ENCODE measurements at regions not wholly inside any gene's neighbourhood (a gene's known extent, or its start where the extent isn't known, plus 50 kb on each side); places are given as distances from the start of the nearest gene placed in this dataset.
"Not testable (repeated sequence)": the region's sequence is repeated elsewhere in the genome, so short reads cannot be mapped to it uniquely, and the experiment has no call there.

DNA sequence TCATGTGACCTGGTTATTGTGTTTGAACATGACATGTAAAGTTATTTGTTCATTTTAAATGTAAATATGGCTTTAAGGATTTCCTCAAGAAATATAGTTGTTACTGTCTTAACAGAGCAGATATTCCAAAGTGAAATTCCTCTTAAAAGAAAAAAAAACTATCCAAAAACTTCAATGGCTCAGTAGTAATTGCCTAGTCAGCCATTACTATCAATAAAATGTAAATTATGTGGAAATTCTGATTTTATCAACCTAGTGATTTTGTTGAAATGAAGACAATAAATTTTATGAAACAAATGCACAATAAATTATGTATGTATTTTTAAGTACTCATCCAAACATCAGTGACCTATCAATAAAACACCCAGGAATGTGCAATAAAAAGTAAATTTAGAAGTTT, 463.3 kb downstream of the TENT5A start:
- TF ChIP-seq, protein P1, sequence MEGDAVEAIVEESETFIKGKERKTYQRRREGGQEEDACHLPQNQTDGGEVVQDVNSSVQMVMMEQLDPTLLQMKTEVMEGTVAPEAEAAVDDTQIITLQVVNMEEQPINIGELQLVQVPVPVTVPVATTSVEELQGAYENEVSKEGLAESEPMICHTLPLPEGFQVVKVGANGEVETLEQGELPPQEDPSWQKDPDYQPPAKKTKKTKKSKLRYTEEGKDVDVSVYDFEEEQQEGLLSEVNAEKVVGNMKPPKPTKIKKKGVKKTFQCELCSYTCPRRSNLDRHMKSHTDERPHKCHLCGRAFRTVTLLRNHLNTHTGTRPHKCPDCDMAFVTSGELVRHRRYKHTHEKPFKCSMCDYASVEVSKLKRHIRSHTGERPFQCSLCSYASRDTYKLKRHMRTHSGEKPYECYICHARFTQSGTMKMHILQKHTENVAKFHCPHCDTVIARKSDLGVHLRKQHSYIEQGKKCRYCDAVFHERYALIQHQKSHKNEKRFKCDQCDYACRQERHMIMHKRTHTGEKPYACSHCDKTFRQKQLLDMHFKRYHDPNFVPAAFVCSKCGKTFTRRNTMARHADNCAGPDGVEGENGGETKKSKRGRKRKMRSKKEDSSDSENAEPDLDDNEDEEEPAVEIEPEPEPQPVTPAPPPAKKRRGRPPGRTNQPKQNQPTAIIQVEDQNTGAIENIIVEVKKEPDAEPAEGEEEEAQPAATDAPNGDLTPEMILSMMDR (IDR thresholded peaks at IDR 0.05), result no peak
- TF ChIP-seq POLR2A (IDR thresholded peaks at IDR 0.05), result no peak
- no peaks in the 10 kb centered on the region for H3K27me3 ChIP-seq
- no peaks in the 10 kb centered on the region for H3K4me1 ChIP-seq
- no peak overlapping the region for H3K27ac ChIP-seq
- no peak for DNase-seq
- intact Hi-C loops (cut with DNase I; ENCODE audit: low total_unique reads), result no loop called here
- no peaks in the 10 kb centered on the region for H3K36me3 ChIP-seq (ENCODE audit: low read depth, missing control alignments)
- no peaks in the 10 kb centered on the region for H3K9me3 ChIP-seq
- H3K4me3 ChIP-seq, result no peak overlapping the region

DNA sequence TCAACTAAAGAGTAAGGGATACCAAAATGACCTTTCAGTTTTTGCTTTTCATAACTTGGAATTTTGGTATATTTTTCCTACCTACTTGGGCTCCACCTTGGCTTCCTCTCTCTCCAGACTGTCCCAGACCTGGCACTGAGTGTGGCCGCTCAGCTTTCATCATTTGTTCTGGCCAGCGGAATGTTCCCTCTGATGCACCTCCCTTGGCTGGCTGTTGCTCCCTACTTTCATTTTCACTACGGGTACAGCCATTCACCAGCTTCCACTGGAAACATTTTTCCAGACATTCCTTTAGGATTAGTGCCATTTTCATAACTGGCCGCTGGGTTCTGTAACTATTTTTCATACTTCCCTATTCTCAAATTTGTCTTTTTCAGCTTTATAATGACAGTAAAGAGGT, 487.4 kb downstream of the TENT5A start:
- H3K4me3 ChIP-seq, result no peak overlapping the region
- WGBS, 2 donors, result 47 to 51% methylated on average over 4 of the region's 4 CpGs
- H3K4me1 ChIP-seq, result no peaks in the 10 kb centered on the region
- intact Hi-C loops (cut with DNase I; ENCODE audit: low total_unique reads), result no loop called here
- no peaks in the 10 kb centered on the region for H3K36me3 ChIP-seq (ENCODE audit: low read depth, missing control alignments)
- H3K27me3 ChIP-seq, result no peaks in the 10 kb centered on the region
- no peaks in the 10 kb centered on the region for H3K9me3 ChIP-seq
- H3K27ac ChIP-seq, result no peak overlapping the region
- TF ChIP-seq, protein P1 (IDR thresholded peaks at IDR 0.05), result no peak
- no peak for TF ChIP-seq POLR2A (IDR thresholded peaks at IDR 0.05)
- DNase-seq, result no peak

DNA sequence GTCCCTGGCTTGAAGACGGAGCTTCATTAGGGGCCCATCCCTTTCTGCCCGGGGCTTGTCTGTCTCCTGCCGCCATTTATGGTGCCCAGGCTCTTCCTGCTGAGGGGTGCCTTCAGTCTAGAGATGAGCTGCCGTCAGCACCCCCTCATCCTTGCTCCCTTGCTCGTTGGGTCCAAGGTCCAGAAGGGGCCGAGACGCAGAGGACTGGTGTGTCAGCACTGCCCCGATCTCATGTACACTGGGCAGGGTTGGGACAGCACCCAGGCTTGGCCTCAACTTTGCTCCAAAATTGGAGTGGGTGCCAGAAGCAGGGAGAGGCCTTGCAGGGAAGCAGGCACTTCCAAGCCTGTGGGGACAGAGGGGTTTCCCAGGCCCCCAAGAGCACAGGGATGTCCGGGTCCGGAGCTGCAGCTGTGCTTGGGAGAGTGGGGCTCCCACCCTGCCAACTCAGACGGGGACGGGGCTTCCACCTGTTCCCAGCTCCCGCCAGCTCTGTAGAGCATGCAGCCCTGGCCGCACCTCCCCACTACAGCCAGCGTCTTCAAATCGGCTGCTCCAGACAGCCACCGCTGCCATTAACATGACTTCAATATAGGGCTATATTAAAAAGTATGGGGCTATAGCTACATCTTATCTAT, 488.8 kb downstream of the TENT5A start:
- no peaks in the 10 kb centered on the region for H3K9me3 ChIP-seq
- no peak for DNase-seq
- H3K27me3 ChIP-seq, result no peaks in the 10 kb centered on the region
- no peaks in the 10 kb centered on the region for H3K4me1 ChIP-seq
- H3K4me3 ChIP-seq, result no peak overlapping the region
- no peak overlapping the region for H3K27ac ChIP-seq
- 62 to 81% methylated on average over 7 to 17 of the region's 17 CpGs for WGBS, 2 donors
- H3K36me3 ChIP-seq (ENCODE audit: low read depth, missing control alignments), result no peaks in the 10 kb centered on the region
- intact Hi-C loops (cut with DNase I; ENCODE audit: low total_unique reads), result no loop called here
- TF ChIP-seq POLR2A (IDR thresholded peaks at IDR 0.05), result no peak
- TF ChIP-seq, protein P1 (IDR thresholded peaks at IDR 0.05), result no peak

DNA sequence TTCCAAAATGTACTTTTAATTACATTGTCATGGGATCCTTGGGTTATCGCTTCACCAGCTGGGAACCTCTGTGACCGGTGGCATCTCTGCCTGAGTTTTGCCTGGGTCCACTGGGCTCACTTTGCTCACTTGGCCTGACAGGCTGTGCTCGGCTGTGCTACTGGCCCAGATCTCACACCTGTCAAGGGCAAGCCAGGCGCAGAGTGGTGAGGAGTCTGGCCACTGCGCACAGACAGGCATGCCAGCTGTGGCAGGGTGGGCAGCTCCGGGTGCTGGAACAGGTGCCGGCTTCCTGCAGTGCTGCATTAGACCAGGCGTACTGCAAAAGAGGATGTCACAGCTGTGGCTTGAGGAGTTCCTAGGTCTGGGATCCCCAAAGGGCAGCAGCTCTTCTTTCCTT, 489.8 kb downstream of the TENT5A start:
- 52 to 73% methylated on average over 8 of the region's 8 CpGs for WGBS, 2 donors
- TF ChIP-seq, protein P1 (IDR thresholded peaks at IDR 0.05), result no peak
- no peak for TF ChIP-seq POLR2A (IDR thresholded peaks at IDR 0.05)
- H3K4me1 ChIP-seq, result no peaks in the 10 kb centered on the region
- no peak overlapping the region for H3K4me3 ChIP-seq
- intact Hi-C loops (cut with DNase I; ENCODE audit: low total_unique reads), result no loop called here
- no peaks in the 10 kb centered on the region for H3K27me3 ChIP-seq
- DNase-seq, result no peak
- H3K27ac ChIP-seq, result no peak overlapping the region
- H3K9me3 ChIP-seq, result no peaks in the 10 kb centered on the region
- no peaks in the 10 kb centered on the region for H3K36me3 ChIP-seq (ENCODE audit: low read depth, missing control alignments)

DNA sequence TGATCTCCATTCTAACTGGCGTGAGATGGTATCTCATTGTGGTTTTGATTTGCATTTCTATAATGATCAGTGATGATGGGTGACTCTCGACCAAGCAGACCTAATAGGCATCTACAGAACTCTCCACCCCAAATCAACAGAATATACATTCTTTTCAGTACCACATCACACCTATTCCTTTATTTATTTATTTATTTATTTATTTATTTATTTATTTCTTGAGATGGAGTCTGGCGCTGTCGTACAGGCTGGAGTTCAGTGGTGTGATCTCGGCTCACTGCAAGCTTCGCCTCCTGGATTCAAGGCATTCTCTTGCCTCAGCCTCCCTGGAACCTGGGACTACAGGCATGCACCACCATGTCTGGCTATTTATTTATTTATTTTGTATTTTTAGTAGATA, 496.3 kb downstream of the TENT5A start:
- H3K4me3 ChIP-seq; H3K27me3 ChIP-seq; DNase-seq; H3K9me3 ChIP-seq; H3K36me3 ChIP-seq (ENCODE audit: low read depth, missing control alignments); H3K4me1 ChIP-seq; H3K27ac ChIP-seq; intact Hi-C loops (cut with DNase I; ENCODE audit: low total_unique reads): not testable (repeated sequence)
- WGBS, 2 donors, result 86 to 98% methylated on average over 6 of the region's 6 CpGs

All from testis (tissue), 2 donors.